ENCODE measurements at regions not wholly inside any gene's neighbourhood (a gene's known extent, or its start where the extent isn't known, plus 50 kb on each side); places are given as distances from the start of the nearest gene placed in this dataset.

- TF ChIP-seq ZNF462 (CRISPR knock-in tag; IDR thresholded peaks at IDR 0.05) (no peak), CREB1 (CRISPR knock-in tag; IDR thresholded peaks at IDR 0.05; ENCODE audit: low read depth) (no peak), EZH2 (IDR thresholded peaks at IDR 0.05; ENCODE audit: low read depth, unreplicated experiment) (no peak), REST (IDR thresholded peaks at IDR 0.05; ENCODE audit: unreplicated experiment) (no peak)
Observed at GRCh38 chr1:245046315-245046714, 108.5 kb upstream of the KIF26B start (continued).
